Left hindlimb (tissue), 1 donor: ENCODE measurements at regions not wholly inside any gene's neighbourhood (a gene's known extent, or its start where the extent isn't known, plus 50 kb on each side); places are given as distances from the start of the nearest gene placed in this dataset.

Experiments
- DNase-seq: peaks from one replicate; pipeline ENCODE4 v3.0.0-alpha.2; 2018

DNA sequence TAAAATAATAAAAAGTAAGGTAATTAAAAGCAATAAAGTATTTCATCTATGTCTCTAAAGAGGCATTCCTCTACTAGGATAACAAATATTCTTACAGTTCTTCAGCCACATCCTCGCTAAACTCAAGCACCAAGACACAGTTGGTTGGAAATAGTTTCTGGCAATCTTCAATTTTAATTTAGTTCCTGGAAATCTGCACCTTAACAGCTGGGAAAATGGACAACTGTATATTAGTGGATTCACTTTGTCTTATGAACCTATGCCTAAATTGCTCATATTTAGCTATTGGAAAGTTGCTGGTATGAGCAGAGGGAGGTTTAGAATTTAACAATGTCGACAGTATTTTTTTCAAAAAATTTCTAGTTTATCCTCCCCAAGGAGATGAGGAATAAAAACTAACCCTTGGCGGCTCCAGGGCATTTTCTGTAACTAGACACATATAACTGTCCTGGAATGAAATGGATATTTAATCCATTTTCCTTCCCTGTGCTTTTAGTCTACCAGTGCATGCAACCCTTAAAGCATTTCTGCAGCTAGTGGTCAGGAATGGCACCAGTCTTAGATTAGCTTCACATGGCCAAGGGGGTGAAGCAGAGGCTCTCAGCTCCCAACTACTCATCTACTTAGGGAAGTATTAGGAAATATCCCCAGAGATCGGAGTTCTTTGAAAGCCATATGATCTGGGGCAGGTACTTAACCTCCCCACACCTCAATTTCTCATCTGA, 290.0 kb upstream of the THBS1 start:
- DNase-seq = no peak

DNA sequence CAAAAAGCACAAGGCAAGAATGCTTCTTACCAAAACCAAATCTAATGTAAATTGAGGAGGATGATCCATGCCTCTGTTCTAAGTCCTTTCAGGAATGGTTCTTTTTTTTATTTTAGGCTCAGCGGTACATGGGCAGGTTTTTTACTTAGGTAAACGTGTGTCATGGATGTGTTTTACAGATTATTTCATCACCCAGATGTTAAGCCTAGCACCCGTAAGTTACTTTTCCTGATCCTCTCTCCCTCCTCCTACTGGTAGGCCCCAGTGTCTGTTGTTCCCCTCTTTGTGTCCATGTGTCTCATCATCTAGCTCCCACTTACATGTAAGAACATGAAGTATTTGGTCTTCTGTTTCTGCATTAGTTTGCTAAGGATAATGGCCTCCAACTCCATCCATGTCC, 289.2 kb upstream of the THBS1 start:
- no peak for DNase-seq

DNA sequence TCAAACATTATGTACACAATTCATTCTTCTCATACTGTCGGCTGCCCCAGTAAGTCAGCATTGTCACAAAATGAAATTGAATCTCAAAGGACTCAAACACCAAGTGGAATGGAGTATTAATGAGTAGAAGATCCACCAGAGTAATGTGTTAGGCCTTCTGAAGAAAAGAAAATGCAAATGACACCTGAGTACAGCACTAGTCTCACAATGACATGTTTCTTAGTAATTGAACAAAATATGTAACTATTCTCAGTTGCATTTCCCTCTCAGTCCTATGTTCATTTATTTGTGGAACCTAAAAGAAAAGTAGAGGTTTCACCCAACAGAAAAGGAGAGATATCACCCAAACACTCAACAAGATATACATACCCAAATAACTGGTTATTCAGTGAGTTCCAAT, 283.9 kb upstream of the THBS1 start:
- no peak for DNase-seq

DNA sequence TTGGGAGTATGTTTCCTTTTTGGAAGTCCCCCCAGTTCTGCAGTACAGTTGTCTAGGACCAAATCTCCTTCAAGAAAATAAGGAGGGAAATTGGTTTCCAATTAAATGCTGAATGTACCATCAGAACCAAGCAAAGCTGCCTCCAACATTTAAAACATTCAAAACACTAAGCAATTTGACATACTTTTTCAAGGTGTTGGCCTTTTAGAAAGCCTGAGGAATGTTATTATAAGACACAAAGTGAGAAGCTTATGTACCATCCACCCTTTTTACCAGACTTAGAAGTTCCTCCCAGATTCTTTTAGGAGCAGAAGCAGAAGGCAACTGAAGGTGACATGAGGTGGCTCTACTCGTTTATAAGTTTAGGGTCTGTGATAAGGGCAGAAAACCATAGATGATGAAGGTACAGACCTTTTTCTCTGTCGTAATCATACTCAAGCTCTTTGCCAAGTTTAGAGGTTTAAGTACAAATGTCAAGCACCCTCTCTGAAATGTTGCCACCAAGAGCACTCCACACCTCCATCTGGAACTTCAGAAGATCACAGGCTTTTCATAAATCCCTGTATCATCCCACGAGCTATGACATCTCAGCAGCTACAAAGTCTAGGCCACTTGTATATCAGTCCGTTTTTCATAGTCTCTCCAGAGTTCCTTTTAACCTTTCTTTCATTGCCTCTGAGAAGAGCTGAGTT, 282.5 kb upstream of the THBS1 start:
- no peak for DNase-seq

DNA sequence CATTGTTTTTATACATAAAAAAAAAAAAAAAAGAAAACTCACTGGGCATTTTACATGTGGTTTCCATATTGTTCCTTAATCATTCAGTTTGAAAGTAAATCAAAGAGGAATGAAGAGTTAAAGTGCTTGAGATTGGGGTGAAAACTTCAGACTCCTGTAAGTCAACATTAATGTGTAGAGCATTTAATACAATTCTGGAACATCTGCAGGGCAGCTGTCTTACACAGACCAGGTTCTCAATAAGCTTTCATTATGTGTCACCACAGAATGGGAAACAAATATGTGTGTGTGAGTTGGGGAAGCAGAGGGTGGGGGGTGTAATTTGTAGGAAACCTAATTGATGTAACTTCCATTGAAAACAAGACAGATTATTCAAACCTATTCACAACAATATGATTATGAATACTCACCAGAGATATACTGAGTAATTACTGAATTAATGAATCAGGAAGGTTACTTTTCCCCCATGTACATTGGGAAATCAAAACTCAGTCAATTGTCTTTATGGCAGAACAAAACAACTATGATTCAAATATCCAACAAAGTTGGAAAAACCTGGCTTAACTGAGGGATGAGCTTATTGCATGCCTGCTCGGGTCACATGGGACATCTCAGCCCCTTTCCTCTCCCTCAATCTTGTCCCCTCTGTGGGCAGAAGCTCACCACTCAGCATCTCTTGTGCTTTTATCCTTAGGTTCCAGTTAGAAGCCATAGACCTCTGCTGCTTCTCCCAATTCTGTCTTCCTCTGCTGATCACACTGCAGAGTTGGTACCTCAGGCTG, 281.2 kb upstream of the THBS1 start:
- no peak for DNase-seq

DNA sequence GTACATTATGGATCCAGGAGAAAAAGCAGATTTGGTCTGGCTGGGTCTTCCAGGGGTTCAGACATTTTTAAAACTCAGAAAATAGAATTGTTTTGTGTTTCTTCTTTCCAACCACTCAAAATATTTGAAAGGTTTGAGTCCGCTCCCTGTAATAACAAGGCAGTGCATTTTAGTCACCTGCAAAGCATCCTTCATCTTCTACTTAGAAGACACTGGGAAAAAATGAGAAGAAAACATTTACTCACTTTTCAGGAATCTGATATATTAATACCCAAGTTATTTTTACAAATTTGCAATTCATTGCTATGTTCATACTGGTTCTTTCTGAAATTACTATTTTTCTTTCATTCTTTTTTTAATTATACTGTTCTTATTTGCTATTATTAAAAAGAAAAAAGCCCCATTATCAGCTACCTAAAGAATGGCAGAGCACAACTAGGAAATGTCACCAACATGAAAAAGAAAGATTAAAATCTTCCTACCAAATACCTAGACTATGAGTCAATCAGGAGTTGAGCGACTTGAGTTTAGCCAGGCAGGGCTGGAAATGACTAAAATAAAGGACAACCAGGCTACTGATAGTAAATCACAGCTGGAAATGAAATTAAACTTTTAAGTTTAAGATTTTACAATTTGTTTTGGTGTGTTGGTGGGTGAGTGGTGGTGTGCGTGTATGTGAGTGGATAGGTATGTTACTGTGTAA, 280.3 kb upstream of the THBS1 start:
- DNase-seq = no peak

DNA sequence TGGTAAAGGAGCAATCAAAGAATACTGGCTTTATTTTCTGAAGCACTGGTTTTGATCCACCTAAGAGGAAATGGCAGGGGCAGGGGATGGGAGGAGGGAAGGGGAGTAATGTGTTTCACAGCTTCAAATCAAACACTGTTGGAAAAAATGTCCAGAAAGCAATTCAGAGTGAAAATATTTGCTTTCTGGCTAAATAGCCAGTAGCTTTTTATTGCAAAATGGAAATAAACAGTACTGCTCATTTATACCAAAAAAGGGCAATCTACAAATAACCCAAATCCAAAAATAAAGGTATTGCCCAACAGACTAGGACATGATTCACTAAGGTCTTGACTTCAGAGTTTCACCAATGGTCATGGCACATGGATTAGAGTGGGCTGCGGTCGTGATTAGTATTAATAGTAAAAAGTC, 279.3 kb upstream of the THBS1 start:
- DNase-seq = no peak

DNA sequence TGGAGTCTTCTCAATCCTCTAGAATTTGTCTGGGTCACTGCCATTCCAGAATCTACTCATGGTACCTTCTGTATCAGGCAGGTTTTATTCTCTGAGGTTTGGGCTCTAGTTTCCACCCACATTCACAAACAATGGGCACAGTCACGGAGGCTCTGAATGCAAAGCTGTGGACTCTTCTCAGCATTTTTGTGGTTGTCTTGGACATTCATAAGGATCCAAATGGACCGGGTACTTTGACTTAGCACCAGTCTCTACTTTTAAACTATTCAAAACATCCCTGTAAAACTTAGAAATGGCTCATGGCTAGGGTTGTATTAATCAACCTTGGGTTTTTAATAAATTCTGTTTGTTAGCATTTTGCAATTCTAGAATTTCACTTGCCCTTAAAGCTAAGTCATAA, 277.9 kb upstream of the THBS1 start:
- no peak for DNase-seq

DNA sequence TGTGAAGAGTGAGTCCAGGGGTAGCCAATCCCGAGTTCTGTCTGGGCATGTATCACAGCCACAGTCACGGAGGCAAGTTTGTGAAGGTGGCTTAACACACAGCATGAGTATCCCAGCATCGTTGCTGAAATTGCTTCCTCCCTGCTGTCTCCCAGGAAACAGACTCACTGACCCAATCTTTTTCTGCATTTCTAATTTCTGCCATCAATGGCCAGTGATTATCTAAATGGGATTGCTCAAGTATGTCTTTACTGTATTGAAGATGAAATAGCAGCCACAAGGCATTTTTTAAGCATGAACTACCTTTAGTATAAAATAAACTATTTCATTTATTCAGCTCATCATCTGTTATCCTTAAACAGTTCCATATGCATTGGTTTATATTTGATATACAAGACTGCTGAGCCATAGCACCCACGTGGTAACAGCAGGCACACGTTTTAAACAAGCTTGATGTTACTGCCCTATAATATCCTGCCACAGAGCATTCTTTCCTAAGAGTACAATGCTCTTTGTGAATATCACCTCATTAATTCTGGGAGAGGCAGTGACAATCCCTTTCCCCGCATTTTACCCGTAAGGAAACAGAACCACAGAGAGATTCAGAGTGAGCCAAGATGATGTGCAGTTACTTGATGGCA, 276.6 kb upstream of the THBS1 start:
- DNase-seq = no peak

DNA sequence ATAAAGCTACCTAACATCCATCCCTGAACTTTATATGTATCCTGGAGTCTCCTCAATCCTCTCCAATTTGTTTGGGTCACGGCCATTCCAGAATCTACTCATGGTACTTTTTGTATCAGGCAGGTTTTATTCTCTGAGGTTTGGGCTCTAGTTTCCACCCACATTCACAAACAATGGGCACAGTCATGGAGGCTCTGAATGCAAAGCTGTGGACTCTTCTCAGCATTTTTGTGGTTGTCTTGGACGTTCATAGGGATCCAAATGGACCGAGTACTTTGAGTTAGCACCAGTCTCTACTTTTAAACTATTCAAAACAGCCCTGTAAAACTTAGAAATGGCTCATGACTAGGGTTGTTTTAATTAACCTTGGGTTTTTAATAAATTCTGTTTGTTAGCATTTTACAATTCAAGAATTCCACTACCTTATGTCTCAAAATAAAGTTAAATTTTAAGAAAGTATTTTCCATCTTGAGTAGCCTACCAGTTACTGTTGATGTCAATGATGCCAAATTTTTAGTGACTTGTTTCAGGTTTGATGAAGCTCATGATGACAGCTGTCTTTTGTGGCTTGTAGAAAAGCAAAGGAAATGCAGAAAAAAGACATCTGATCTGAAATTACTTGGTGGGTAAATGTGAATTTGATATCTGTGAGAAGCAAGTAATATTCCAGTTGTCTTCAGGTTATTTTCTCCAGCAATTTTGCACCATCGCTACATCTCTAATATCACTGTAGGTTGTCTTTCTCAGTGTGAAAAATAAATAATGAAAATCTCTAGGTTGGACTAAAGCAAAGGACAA, 275.7 kb upstream of the THBS1 start:
- no peak for DNase-seq

DNA sequence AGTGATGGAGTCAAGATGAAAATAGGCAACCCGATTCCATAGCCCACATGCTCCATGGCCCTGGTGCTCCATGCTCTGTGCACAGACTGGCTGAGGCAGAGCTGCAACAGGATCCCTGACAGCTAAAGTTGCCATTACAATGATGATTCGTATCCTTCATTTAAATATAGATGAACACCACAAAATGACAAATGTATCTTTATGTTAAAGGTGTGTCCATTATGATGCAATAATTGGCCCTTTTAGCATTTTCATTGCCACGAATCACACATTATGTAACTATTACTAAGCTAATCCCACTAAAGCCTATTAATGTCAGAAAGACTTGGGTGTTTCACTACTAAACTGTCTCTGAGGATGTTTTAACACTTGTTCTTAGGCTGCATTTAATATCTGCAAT, 270.2 kb upstream of the THBS1 start:
- DNase-seq = no peak

DNA sequence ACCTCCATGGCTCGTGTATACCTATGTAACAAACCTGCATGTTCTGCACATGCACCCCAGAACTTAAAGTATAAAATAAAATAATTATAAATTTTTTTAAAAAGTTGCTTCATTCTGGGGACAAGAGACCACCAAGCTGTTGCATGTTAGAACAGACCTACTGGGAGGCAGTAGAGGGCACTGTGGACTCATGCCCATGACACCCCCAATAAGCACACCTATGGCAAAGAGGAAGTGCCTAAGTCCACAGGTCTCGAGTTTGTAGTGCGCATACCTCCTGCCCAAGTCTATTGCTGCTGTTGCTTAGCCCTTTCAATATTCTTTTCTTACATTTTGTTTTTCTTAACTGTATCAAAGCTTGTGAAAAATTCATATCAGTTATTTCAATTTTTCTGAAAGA, 267.9 kb upstream of the THBS1 start:
- no peak for DNase-seq

DNA sequence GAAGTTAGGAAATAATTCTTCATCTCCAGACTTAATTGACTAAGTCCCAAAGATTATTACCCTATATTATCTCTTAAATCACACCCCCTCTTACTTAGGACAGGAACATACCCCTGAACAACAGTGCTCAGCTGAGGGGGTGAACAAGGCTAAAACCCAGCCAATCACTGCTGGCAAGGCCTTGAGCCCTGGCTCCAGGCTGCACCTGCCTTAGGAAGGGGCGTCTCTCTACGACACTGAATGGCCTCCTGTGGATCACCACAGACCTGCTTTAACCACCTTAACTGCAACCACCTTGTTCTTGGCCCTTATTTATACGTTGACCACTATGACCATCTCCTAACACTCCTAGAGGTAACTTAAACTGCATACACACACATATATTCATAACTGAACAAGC, 267.4 kb upstream of the THBS1 start:
- DNase-seq = no peak

DNA sequence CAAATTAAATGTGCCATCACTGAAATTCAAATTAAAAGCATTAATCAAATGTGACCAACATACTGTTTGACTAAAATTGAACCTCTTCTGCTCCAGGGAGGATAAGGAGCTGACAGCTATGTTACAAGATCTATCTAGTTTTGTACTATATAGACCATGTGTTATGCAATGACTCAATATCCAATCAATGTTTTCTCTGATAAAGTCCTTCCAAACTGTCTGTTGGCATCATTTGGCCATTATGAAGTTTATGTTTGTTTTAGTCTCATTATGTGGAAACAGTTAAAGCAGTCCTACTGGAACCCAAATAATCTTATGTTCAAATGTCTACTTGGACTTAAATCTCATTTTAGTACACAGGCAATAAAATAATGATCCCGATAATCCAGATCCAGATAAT, 267.0 kb upstream of the THBS1 start:
- DNase-seq = no peak

DNA sequence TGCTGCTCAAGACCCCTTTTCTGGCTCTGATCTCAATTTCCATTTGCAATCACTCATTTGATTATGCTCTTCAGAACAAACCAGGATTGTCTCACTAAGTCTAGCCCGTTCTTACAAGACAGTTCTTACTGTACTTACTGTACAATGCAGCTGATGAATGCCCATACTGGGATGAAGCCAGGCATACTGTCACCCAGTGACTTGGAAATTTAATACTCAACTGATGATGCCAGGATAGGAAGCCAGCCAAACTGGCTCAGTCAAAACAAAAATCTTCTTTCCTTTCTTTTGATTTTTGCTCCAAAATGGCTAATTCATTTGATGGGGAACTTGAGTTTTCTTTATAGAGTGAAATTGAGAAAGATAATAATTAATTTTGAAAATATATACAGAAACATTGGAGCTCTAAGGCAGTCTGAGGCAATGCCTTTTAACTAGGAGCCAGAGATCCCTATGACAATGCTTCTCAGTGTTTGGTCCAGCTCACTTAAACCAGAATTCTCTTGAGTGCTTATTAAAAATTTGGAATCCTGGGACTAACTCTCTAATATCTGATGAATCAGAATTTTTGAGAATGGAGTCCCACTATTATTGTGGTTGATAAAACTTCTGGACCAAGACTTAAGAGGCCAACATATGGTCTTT, 265.6 kb upstream of the THBS1 start:
- DNase-seq = no peak

DNA sequence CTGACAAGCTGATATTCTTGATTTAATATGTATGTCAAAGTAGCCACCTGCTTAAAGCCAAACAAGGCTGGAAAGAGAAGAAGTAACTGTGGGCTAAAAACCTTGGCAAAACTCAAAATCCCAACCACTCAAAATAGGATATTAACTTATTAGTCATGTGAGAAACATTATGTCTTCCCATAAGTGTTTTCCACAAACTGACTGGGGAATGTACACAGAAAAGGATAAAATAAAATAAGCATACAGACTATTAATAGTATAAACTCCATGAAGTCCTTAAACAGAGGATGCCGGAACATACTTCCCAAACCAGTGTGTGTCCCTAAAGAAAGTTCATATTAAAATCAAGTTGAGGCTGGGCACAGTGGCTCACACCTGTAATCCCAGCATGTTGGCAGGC, 263.7 kb upstream of the THBS1 start:
- DNase-seq = no peak

DNA sequence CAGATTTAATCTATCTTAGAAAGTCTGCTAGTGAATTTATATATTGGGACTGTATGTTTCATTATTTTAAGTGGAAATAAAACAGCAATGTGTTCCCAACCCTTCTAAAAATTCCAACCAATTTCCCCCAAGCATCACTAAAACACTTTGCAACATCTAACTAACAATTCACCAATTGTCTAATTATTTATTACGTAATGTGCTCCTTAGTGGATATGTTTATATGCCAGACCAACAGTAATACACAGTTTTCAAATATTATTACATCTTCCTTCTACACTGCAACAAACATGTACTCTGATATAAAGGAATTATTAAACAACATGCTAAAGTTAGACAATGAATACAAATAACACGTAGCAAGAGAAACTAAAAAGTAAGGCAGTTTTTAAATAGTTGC, 262.6 kb upstream of the THBS1 start:
- DNase-seq = no peak

DNA sequence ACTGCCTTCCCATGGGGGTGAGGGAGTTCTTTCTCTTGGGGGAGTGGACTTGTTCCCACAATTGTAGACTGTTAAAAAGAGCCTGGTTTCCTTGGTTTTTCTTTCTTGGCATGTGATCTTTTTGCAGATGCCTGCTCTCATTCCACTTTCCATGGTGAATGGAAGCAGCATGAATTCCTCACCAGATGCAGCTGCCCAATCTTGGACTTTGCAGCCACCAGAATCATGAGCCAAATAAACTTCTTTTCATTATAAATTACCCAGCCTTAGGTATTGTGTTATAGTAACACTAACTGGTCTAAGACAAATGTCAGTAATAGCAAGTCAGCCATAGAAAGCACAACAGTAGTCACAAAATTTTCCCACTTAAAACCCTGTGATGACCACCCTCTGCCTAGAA, 260.5 kb upstream of the THBS1 start:
- DNase-seq = no peak

DNA sequence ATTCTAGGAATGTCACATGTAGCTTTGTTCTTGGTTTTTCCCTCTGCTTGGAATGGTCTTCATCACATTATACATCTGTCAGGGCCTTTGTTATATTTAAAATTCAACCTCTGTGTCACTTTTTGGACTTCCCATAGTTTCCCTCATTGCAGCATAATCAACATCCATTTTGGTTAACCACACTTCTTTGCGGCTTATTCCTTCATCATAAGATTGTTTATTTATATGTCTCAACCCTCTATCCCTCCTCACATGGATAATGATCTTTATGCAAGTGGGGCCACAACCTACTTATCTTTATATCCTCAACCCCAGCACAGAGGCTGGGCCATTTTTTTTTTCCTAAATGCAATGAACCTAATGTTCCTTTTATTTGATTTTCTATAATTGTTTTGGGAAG, 260.0 kb upstream of the THBS1 start:
- no peak for DNase-seq

DNA sequence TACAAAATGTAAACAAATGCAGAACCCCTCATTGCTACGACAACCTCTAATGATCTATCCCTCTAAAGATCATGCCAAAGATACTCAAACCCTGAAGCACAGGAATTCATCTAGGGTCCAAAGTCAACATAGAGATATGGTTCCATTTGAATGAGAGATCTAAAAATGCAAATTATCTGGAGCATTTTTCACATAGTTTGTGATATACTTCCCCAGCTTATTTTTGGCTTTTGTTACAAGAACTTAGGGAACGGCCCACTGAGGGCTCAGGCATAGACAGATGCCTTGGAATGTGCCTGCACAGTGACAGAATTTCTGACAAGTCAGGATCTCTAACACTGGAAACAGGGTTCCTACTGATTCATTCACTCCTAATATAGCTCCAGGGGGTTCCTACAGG, 258.9 kb upstream of the THBS1 start:
- no peak for DNase-seq

DNA sequence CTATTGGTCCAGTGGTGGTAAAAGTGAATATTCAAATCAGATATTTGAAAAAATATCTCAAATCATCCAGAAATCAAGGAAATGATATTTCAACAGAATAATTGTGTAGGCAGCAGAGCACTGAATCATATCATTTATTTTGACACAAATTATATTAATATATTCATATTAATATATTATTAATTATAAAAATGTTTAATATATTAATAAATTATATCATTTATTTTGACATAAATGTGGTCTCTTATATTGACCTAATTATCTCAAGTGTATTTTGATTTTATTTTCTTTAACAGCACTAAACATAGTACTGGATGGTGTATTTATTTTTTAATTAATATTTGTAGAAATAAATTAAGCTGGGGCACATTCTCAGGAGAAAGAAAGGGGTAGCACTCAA, 257.7 kb upstream of the THBS1 start:
- DNase-seq = no peak

DNA sequence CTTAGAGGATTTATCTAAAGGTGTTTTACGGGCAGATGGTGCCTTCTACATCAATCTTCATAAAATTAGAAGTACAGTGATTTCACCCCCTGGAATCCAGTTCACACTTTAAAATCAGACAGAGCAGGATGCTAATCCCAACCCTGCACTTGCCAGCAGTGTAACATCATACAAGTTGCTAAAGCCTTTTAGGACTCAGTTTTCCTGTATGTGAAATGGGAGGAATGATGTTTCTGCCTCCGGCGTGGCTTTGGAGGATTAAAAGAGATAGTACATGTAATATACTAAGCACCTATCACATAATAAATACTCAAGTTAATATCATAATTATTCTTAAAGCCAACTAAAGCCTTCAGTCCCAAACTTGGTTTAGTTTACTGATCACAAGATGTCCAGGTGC, 257.2 kb upstream of the THBS1 start:
- no peak for DNase-seq
